Skeletal muscle cell (primary cell): ENCODE measurements at regions not wholly inside any gene's neighbourhood (a gene's known extent, or its start where the extent isn't known, plus 50 kb on each side); places are given as distances from the start of the nearest gene placed in this dataset.
A peak's percentile ranks its signal among the peaks of the same experiment; 100 is the strongest.

Source experiments
- DNase-seq: peaks from one replicate; pipeline ENCODE4 v3.0.0-alpha.2; 2010; ENCODE audit warnings: low read depth
- H3K4me3 ChIP-seq: 2 replicates; pipeline ENCODE4 v1.5.1; 2011; ENCODE audit warnings: low read depth, mild to moderate bottlenecking, control low read depth, low read length, moderate library complexity

GRCh38 chr13:62061751-62062150, 646.1 kb upstream of the PCDH20 start:
- no peak for DNase-seq
- H3K4me3 ChIP-seq: no peak overlapping the region

GRCh38 chr13:62060570-62060969, 644.9 kb upstream of the PCDH20 start:
- no peak overlapping the region for H3K4me3 ChIP-seq
- DNase-seq: no peak

DNA sequence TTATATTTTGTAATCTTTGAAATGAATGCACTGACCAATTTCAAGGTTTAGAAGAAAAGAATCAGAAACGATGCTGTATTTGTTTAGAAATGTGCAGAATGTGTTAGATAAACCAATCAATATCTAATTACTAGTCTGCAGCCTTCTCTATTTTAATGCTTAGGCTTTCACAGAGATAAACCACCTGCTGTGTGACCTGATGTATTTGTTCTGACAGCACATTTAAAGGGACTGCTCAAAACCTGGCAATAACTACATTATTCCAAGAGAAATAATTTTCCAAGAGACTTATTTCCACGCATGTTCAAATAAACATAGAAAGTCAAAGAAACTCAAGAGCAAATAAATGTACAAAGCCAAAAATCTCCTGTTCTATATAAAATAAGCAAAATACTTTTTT, 641.6 kb upstream of the PCDH20 start:
- DNase-seq: no peak
- H3K4me3 ChIP-seq: no peak overlapping the region

DNA sequence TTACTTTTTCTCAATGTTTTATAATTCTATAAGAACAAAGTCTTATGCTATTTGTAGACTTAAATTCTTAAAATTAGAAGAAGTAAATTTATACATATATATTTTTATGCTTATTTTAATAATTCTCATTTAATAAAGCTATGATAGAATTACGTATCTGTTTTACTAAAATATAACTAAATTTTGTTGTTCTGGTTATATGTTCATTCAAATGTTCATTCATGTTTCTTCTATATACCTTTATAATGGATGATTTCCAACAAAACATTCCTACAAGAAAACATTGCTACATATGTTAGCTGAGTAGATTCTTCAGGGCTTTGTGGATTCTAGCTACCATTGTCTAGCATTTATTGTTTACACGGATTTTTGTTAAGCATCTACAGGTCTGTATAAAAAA, 634.3 kb upstream of the PCDH20 start:
- no peak for DNase-seq
- no peak overlapping the region for H3K4me3 ChIP-seq

GRCh38 chr13:62046512-62046911, 630.9 kb upstream of the PCDH20 start:
- H3K4me3 ChIP-seq: no peak overlapping the region
- no peak for DNase-seq

- no peak overlapping the region for H3K4me3 ChIP-seq
- no peak for DNase-seq
Observed at GRCh38 chr13:62043600-62043999, 628.0 kb upstream of the PCDH20 start.

DNA sequence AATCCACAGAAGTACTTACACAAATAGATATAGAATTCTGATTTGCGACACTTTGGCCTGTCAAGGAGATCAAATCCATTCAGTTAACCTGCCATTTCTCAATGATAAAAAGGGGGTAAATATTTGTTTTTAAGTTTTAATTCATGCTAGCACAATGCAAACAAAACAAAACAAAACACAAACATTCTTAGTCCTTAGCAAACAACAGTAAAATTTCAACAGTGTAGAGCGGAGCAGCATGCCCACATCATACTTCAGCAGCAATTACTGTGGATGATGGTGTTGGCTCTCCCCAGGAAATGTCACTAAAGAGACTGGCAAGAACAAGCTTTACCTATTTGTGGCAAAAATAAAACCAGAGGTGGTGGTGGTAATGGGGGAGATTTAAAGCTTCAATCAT, 625.2 kb upstream of the PCDH20 start:
- no peak for DNase-seq
- H3K4me3 ChIP-seq: no peak overlapping the region

DNA sequence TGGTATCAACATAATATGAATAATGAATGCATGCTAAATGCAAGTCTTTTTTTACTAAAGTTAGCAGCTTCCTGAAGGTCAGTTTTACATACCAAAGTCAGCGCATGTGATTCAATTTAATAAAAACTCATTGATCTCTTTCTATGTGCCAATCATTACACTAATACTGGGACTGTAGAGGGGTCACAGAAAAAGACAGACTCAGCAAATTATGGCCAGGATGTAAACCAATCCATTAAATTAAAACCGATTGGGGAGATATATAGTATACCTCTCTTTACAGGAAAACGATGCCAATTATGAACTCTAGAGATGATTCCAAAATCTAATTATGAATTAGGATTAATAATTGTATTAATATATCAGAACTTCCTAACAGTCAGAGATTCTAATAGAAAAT, 624.4 kb upstream of the PCDH20 start:
- H3K4me3 ChIP-seq: no peak overlapping the region
- DNase-seq: no peak

DNA sequence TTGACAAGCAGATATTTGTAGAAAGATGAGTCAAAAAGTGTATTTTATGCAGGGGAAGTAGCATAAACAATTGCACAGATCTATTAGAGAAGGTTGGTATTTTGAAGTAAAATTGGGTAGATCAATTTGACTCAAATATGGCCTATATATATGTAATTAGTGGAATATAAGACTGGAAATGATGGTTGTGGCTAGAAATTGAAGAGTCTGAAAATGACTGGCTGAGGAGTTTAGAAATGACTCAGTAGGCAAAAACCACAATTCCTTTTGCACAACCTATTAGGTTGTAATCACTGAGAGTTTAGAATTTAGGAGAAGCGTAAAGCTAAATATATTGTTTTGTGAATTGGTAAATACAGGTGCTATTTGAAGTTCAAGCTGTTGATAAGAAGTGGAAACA, 622.6 kb upstream of the PCDH20 start:
- H3K4me3 ChIP-seq: no peak overlapping the region
- no peak for DNase-seq

DNA sequence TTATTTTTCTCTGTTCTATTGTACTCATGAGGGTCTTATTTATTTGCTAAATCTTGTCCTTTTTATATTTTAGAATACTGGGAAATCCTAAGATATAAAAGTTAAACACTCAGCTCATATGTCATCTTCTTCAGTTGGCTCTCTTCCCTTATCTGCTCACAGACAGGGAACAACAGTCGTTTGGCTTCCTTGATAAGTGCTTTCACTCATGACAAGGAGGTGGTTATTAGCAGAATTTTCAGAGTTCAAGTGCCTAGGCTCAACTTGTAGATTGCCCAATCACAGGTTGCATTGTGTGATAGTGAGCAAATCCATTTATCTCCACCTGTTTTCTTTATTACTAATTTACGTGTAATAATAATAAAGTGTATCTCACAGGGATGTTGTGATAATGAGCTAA, 620.3 kb upstream of the PCDH20 start:
- DNase-seq: no peak
- H3K4me3 ChIP-seq: no peak overlapping the region

- no peak overlapping the region for H3K4me3 ChIP-seq
- DNase-seq: no peak
Observed at GRCh38 chr13:62033934-62034333, 618.3 kb upstream of the PCDH20 start.

GRCh38 chr13:62022369-62022768, 606.7 kb upstream of the PCDH20 start:
- H3K4me3 ChIP-seq: no peak overlapping the region
- DNase-seq: no peak

GRCh38 chr13:62019858-62020257, 604.2 kb upstream of the PCDH20 start:
- no peak for DNase-seq
- no peak overlapping the region for H3K4me3 ChIP-seq

- H3K4me3 ChIP-seq: peak overlapping the region; percentile 2
- no peak for DNase-seq
Observed at GRCh38 chr13:62014299-62014698, 598.6 kb upstream of the PCDH20 start.

GRCh38 chr13:62003452-62003851, 587.8 kb upstream of the PCDH20 start:
- DNase-seq: no peak

DNA sequence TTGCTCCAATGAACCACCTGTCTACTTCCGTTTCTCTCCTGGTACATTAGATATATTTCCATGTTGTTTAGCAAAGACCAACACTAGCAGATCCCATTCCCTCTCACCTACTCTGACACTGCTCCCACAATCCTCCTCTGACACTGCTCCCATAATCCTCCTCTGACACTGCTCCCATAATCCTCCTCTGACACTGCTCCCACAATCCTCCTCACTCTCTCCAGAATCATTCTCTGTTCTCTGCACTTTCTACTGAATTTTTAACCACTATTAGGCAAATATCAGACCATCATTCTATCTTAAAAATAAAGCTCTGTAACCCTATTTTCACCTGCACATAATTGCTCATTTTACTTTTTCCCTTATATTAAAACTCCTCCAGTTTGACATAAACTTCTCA, 578.5 kb upstream of the PCDH20 start:
- DNase-seq: no peak
- H3K4me3 ChIP-seq: no peak overlapping the region

More at GRCh38 chr13:62003452-62003851, 587.8 kb upstream of the PCDH20 start:
- no peak overlapping the region for H3K4me3 ChIP-seq

GRCh38 chr13:61989978-61990377, 574.3 kb upstream of the PCDH20 start:
- no peak overlapping the region for H3K4me3 ChIP-seq
- no peak for DNase-seq

- no peak for DNase-seq
- H3K4me3 ChIP-seq: no peak overlapping the region
Observed at GRCh38 chr13:61988810-61989209, 573.2 kb upstream of the PCDH20 start.

DNA sequence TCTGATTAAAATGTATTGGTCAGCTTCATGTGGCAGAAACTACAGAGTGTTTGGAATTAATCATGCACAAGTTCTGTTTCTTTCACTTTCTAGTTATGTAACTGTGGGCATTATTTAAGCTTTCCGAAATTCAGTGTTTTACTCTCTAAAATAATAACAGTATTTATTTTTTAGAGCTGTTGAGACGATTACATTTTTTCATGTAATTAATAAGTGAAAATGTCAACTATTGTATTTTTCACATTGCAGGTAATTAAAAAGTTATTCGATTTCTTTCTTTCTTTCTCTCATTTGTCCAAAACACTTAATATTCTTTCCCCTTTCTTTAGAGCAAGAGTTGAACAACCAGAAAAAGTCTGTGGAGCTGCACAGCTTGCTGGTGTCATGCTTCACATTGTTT, 559.4 kb upstream of the PCDH20 start:
- no peak overlapping the region for H3K4me3 ChIP-seq
- DNase-seq: no peak

DNA sequence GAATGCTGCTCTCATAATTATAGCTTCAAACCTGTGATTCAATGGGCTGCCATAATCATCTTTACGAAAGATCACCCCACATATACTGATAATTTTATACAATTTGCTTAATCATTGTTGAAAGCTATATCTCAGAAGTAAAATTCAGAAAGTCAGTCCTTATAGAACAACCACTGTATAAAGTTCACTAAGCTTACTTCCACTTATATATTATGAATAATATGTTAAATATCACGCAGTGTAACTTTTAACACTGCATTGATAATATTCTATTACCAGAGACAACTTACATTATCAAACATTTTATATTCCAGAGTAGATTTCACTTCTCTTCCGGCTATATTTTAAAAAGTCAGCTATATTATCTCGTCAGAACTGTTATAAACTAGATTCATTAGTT, 550.1 kb upstream of the PCDH20 start:
- no peak overlapping the region for H3K4me3 ChIP-seq
- DNase-seq: no peak

- DNase-seq: no peak
- no peak overlapping the region for H3K4me3 ChIP-seq
Observed at GRCh38 chr13:61960981-61961380, 545.3 kb upstream of the PCDH20 start.

DNA sequence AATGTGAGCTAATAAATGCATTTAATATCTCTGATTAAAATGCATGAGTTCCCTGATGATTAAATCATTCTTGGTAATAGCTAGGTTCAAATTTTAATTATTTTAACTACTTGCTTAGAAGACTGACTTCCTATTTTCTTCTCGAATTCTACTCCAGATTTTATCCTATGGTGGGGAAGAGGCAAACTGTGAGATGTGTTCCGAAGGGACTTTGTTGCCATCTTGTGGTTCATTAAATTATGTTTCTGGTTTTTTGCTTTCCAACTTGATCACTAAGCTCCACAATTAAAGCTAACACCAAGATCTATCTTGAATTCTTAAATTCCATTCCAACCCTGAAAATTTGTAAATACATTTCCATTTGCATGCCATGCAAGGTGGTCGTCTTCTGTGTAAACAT, 538.4 kb upstream of the PCDH20 start:
- H3K4me3 ChIP-seq: no peak overlapping the region
- DNase-seq: peak; percentile 1
